CMK (cell line): ENCODE measurements at regions not wholly inside any gene's neighbourhood (a gene's known extent, or its start where the extent isn't known, plus 50 kb on each side); places are given as distances from the start of the nearest gene placed in this dataset.
"Not testable (repeated sequence)": the region's sequence is repeated elsewhere in the genome, so short reads cannot be mapped to it uniquely, and the experiment has no call there.

Source experiments
- DNase-seq: peaks from one replicate; pipeline ENCODE4 v3.0.0-alpha.2; 2010; ENCODE audit warnings: low read depth

- no peak for DNase-seq
These were observed 151.6 kb upstream of the IVNS1ABP start for GRCh38 chr1:185468626-185469025.

GRCh38 chr1:185467122-185467521, 150.1 kb upstream of the IVNS1ABP start:
- no peak for DNase-seq

GRCh38 chr1:185464777-185465176, 147.7 kb upstream of the IVNS1ABP start:
- DNase-seq: no peak

- DNase-seq: no peak
These were observed 146.4 kb upstream of the IVNS1ABP start for GRCh38 chr1:185463433-185463832.

GRCh38 chr1:185463011-185463410, 146.0 kb upstream of the IVNS1ABP start:
- no peak for DNase-seq

- DNase-seq: not testable (repeated sequence)
These were observed 143.7 kb upstream of the IVNS1ABP start for GRCh38 chr1:185460723-185461122.

GRCh38 chr1:185459141-185459540, 142.1 kb upstream of the IVNS1ABP start:
- no peak for DNase-seq

GRCh38 chr1:185458670-185459069, 141.6 kb upstream of the IVNS1ABP start:
- no peak for DNase-seq

- DNase-seq: no peak
These were observed 136.6 kb upstream of the IVNS1ABP start for GRCh38 chr1:185453496-185454192.

- no peak for DNase-seq
These were observed 133.9 kb upstream of the IVNS1ABP start for GRCh38 chr1:185450917-185451316.

GRCh38 chr1:185450060-185450788, 133.2 kb upstream of the IVNS1ABP start:
- no peak for DNase-seq

- no peak for DNase-seq
These were observed 132.5 kb upstream of the IVNS1ABP start for GRCh38 chr1:185449378-185450059.

- DNase-seq: no peak
These were observed 131.6 kb upstream of the IVNS1ABP start for GRCh38 chr1:185448591-185449186.

- DNase-seq: no peak
These were observed 129.1 kb upstream of the IVNS1ABP start for GRCh38 chr1:185446131-185446530.

GRCh38 chr1:185445594-185445993, 128.6 kb upstream of the IVNS1ABP start:
- no peak for DNase-seq

GRCh38 chr1:185444676-185445075, 127.6 kb upstream of the IVNS1ABP start:
- no peak for DNase-seq

GRCh38 chr1:185442050-185442449, 125.0 kb upstream of the IVNS1ABP start:
- DNase-seq: no peak

- DNase-seq: no peak
These were observed 124.6 kb upstream of the IVNS1ABP start for GRCh38 chr1:185441605-185442004.

GRCh38 chr1:185440877-185441276, 123.8 kb upstream of the IVNS1ABP start:
- no peak for DNase-seq

GRCh38 chr1:185439727-185440415, 122.8 kb upstream of the IVNS1ABP start:
- no peak for DNase-seq

GRCh38 chr1:185438936-185439335, 121.9 kb upstream of the IVNS1ABP start:
- DNase-seq: no peak
